Breast epithelium (tissue), 3 donors: ENCODE measurements at regions not wholly inside any gene's neighbourhood (a gene's known extent, or its start where the extent isn't known, plus 50 kb on each side); places are given as distances from the start of the nearest gene placed in this dataset.

Experiments
- CTCF ChIP-seq, 3 donors: fragments of 450-650 bp; IDR thresholded peaks; one replicate each; pipeline ENCODE4 v1.5.1; 2016 to 2017; ENCODE audit warnings: antibody characterized with exemption in 3 of 3, mild to moderate bottlenecking in 3 of 3, moderate library complexity in 3 of 3
- POLR2A ChIP-seq: fragments of 450-650 bp; IDR thresholded peaks from one replicate; pipeline ENCODE4 v1.6.1; 2016; ENCODE audit warnings: antibody characterized with exemption, mild to moderate bottlenecking, moderate library complexity
- POLR2AphosphoS5 ChIP-seq, 3 donors: sonication (generic); formaldehyde crosslinking; IDR thresholded peaks; one replicate each; pipeline ENCODE4 v1.6.1; 2017; ENCODE audit warnings: antibody characterized with exemption in 3 of 3

- TF ChIP-seq CTCF (IDR thresholded peaks at IDR 0.05) (no peak), POLR2A (no peak), POLR2AphosphoS5 (IDR thresholded peaks at IDR 0.05) (no peak)
Measured at GRCh38 chr10:106405141-106405540, 759.4 kb downstream of the SORCS1 start.
